Endothelial cell of umbilical vein (primary cell): ENCODE measurements at regions not wholly inside any gene's neighbourhood (a gene's known extent, or its start where the extent isn't known, plus 50 kb on each side); places are given as distances from the start of the nearest gene placed in this dataset.

Experiments
- MAX ChIP-seq: IDR thresholded peaks from 2 replicates; pipeline ENCODE4 v1.6.1; 2011; ENCODE audit not compliant: insufficient read depth, insufficient read length
- POLR2A ChIP-seq: IDR thresholded peaks from 2 replicates; pipeline ENCODE4 v1.6.1; 2012; ENCODE audit warnings: low read depth, mild to moderate bottlenecking, control low read depth, low read length
- POLR2AphosphoS5 ChIP-seq: IDR thresholded peaks from 2 replicates; pipeline ENCODE4 v1.6.1; 2012; ENCODE audit warnings: low read depth, mild to moderate bottlenecking, control low read depth, low read length, moderate library complexity; ENCODE audit not compliant: insufficient read depth
- TF ChIP-seq, protein P1 (sequence below), 2 donors: IDR thresholded peaks; 1 replicate in 1 of 2; 2 replicates in 1 of 2; pipeline ENCODE4 v1.5.1; 2011; ENCODE audit warnings: low read length in 2 of 2, mild to moderate bottlenecking in 2 of 2, moderate library complexity in 2 of 2, control low read depth in 1 of 2, inconsistent platforms in 1 of 2, low read depth in 1 of 2; ENCODE audit not compliant: insufficient read depth in 1 of 2; ENCODE audit errors: extremely low read depth in 1 of 2

DNA sequence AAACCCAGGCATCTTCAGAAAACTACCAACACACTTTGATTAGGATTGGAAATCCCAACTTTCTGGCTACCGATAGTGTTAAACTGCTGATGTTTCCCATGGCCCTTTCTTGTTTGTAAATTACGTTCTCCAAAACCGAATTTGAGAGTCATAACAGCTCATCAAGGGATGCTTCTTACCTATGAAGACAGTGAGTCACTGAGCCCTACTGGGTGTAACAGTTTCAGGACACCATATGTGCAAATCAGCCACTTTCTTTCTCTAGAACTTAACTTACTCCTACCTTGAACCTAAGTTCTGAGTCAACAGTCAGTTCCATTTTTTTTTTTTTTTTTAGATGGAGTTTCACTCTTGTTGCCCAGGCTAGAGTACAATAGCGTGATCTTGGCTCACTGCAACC lies 410.1 kb upstream of the TSHZ3 start:
- TF ChIP-seq POLR2AphosphoS5 (no peak), POLR2A (no peak), MAX (no peak)
- TF ChIP-seq, protein P1, sequence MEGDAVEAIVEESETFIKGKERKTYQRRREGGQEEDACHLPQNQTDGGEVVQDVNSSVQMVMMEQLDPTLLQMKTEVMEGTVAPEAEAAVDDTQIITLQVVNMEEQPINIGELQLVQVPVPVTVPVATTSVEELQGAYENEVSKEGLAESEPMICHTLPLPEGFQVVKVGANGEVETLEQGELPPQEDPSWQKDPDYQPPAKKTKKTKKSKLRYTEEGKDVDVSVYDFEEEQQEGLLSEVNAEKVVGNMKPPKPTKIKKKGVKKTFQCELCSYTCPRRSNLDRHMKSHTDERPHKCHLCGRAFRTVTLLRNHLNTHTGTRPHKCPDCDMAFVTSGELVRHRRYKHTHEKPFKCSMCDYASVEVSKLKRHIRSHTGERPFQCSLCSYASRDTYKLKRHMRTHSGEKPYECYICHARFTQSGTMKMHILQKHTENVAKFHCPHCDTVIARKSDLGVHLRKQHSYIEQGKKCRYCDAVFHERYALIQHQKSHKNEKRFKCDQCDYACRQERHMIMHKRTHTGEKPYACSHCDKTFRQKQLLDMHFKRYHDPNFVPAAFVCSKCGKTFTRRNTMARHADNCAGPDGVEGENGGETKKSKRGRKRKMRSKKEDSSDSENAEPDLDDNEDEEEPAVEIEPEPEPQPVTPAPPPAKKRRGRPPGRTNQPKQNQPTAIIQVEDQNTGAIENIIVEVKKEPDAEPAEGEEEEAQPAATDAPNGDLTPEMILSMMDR (IDR thresholded peaks at IDR 0.05; ENCODE audit: extremely low read depth in 1 of 2, insufficient read depth in 1 of 2, low read depth in 1 of 2, low read length in 2 of 2), result no peak
